Memory B cell (primary cell): ENCODE measurements at regions not wholly inside any gene's neighbourhood (a gene's known extent, or its start where the extent isn't known, plus 50 kb on each side); places are given as distances from the start of the nearest gene placed in this dataset.

ENCODE experiments used
- ATAC-seq: fragments of 150-1000 bp; cut with Tn5 transposase; 2 replicates; pipeline ENCODE4 v1.10.0; 2021; ENCODE audit warnings: low read depth, mild to moderate bottlenecking, moderate library complexity
- DNase-seq, 2 donors: peaks; one replicate each; pipeline ENCODE4 v3.0.0; 2022; ENCODE audit warnings: low spot score in 2 of 2
- H3K27ac Mint-ChIP-seq: one replicate; pipeline ENCODE4 v1.8.0; 2022; ENCODE audit warnings: mild to moderate bottlenecking, moderate library complexity, mixed read lengths
- H3K27me3 Mint-ChIP-seq: one replicate; pipeline ENCODE4 v1.8.0; 2022; ENCODE audit warnings: mixed read lengths
- H3K36me3 Mint-ChIP-seq: one replicate; pipeline ENCODE4 v1.8.0; 2022; ENCODE audit warnings: mild to moderate bottlenecking, mixed read lengths
- H3K4me1 Mint-ChIP-seq: one replicate; pipeline ENCODE4 v1.8.0; 2022; ENCODE audit warnings: mixed read lengths
- H3K4me3 Mint-ChIP-seq: one replicate; pipeline ENCODE4 v1.8.0; 2022; ENCODE audit warnings: mild to moderate bottlenecking, moderate library complexity, mixed read lengths
- H3K9me3 Mint-ChIP-seq: one replicate; pipeline ENCODE4 v1.8.0; 2022; ENCODE audit warnings: mixed read lengths

DNA sequence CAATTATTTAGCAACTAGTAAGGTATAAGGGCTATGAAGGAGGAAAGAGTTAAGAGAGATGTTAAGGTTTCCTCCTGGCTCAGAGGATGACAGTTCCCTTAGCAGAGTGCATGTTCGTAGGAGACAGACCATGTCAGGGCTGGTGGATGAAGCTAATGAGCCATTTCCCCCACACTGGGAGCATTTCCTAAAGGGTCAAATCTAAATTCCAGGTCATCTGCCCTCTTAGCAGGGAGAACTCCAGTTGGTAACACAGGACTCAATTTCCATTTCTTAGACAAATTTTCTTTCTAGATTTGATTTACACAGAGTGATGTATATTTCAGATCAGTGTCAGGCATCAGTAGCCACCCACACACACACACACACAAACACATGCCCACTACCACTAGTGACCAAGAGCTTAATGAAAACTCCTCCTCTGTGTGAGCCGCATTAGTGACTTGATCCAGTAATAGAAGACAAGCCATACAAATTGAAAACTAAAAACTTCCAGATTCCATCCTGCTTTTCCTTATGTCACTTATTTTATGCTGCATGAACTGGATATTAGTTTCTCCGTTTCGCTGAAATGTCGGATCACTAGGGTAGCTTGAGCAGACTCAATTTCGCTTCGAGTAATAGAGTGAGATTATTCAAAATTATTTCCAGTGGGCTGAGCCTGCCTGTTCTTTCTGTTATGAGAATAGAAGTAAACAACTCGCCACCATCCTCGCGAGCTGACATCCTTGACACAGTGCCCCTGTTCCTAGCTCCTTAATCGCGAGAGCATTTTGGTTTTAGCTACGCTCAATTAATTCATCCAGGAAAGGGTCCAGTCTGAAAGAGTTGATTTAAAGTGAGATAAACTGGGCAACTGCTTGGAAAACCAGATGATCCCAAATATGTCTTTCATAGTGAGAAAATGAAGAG is 582.6 kb downstream of the SOX6 start:
- H3K4me1 Mint-ChIP-seq: no peaks in the 10 kb centered on the region
- H3K4me3 Mint-ChIP-seq: no peak overlapping the region
- no peak for DNase-seq
- H3K36me3 Mint-ChIP-seq: no peaks in the 10 kb centered on the region
- no peaks in the 10 kb centered on the region for H3K9me3 Mint-ChIP-seq
- no peaks in the 10 kb centered on the region for H3K27me3 Mint-ChIP-seq
- no peak overlapping the region for H3K27ac Mint-ChIP-seq
- ATAC-seq: no peak

GRCh38 chr11:15774388-15774939 is 581.9 kb downstream of the SOX6 start:
- no peak overlapping the region for H3K27ac Mint-ChIP-seq
- no peak for ATAC-seq
- no peak overlapping the region for H3K4me3 Mint-ChIP-seq
- no peaks in the 10 kb centered on the region for H3K9me3 Mint-ChIP-seq
- no peaks in the 10 kb centered on the region for H3K27me3 Mint-ChIP-seq
- no peaks in the 10 kb centered on the region for H3K4me1 Mint-ChIP-seq
- H3K36me3 Mint-ChIP-seq: no peaks in the 10 kb centered on the region
- DNase-seq: no peak

DNA sequence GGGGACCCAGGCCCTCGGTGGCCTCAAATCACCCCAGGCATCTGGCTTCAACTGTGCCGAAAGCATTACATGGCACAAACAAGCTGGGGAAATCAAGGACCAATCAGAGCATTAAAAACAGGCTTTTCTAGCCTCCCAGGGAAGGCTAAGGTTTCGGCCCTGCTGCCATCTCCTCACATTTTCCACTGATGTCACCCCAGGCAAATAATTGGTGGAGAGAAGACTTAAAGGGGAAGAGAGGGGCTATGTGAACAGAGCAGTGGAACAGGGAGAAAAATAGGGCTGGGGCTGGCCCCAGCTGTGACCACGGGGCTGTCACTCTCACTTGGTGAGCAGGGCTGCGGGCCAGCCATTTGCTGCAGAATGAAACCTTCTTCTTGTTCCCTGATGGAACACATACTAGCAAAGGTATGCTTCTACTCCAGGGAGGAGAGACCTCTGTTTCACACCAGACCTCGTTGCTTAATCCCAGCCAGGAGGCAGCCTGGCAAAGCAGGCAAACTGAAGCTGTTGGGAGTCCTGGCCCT is 581.3 kb downstream of the SOX6 start:
- no peak for ATAC-seq
- H3K27ac Mint-ChIP-seq: no peak overlapping the region
- H3K36me3 Mint-ChIP-seq: no peaks in the 10 kb centered on the region
- no peak for DNase-seq
- H3K27me3 Mint-ChIP-seq: no peaks in the 10 kb centered on the region
- no peak overlapping the region for H3K4me3 Mint-ChIP-seq
- no peaks in the 10 kb centered on the region for H3K9me3 Mint-ChIP-seq
- H3K4me1 Mint-ChIP-seq: no peaks in the 10 kb centered on the region

- no peak overlapping the region for H3K4me3 Mint-ChIP-seq
- H3K27me3 Mint-ChIP-seq: peaks cover 2% of the 10 kb centered on the region
- H3K36me3 Mint-ChIP-seq: no peaks in the 10 kb centered on the region
- no peak for DNase-seq
- no peaks in the 10 kb centered on the region for H3K4me1 Mint-ChIP-seq
- H3K27ac Mint-ChIP-seq: no peak overlapping the region
- no peaks in the 10 kb centered on the region for H3K9me3 Mint-ChIP-seq
- ATAC-seq: no peak
Measured at GRCh38 chr11:15775797-15776196, 580.5 kb downstream of the SOX6 start.

DNA sequence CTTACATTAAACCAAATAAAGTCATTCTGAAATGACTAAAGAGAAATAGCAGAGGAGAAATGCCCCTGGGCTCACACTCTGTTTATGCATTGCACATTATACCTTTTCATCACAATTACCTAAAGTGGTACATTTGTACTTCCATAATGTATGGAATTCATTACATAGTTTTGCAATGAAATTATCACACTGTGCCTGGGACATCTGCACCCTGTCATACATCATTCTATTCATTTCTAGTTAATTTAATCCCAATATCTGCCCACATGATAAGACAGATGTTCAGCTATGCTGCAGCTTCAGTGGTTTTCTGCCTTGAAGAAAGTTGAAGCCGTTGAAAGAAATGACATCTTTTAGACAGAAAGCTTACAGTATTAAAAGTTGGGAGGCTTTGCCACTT is 580.0 kb downstream of the SOX6 start:
- Mint-ChIP-seq H3K36me3 (no peaks in the 10 kb centered on the region), H3K4me1 (no peaks in the 10 kb centered on the region), H3K27me3 (peaks cover 4% of the 10 kb centered on the region), H3K4me3 (no peak overlapping the region), H3K9me3 (no peaks in the 10 kb centered on the region), H3K27ac (no peak overlapping the region)
- DNase-seq (no peak), ATAC-seq (no peak)

GRCh38 chr11:15779518-15779917 is 576.8 kb downstream of the SOX6 start:
- no peak for DNase-seq
- Mint-ChIP-seq H3K27ac (no peak overlapping the region), H3K36me3 (no peaks in the 10 kb centered on the region), H3K4me3 (no peak overlapping the region), H3K27me3 (peaks cover 8% of the 10 kb centered on the region), H3K9me3 (no peaks in the 10 kb centered on the region), H3K4me1 (no peaks in the 10 kb centered on the region)
- ATAC-seq: no peak

DNA sequence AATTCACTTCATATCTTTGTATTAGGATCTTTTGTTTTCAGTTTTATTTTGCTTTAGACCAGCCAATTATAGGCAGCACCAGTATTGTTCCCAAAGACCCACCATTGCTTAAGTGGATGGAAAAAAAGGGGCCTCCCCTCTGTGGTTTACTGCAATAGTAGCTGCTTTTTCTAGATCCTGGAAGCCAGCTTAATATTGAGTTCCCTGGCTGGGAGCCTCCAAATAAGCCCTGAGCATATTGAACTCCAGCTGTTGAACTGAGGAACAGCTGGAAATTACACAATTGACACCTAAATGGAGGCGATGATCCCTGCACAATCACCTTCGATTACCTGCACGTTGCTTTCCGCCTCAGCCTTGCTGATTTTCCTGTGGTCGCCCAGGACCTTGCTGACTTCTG is 576.0 kb downstream of the SOX6 start:
- Mint-ChIP-seq H3K27ac (no peak overlapping the region), H3K27me3 (peaks cover 8% of the 10 kb centered on the region), H3K4me1 (no peaks in the 10 kb centered on the region), H3K36me3 (no peaks in the 10 kb centered on the region), H3K9me3 (no peaks in the 10 kb centered on the region), H3K4me3 (no peak overlapping the region)
- ATAC-seq (no peak), DNase-seq (no peak)

DNA sequence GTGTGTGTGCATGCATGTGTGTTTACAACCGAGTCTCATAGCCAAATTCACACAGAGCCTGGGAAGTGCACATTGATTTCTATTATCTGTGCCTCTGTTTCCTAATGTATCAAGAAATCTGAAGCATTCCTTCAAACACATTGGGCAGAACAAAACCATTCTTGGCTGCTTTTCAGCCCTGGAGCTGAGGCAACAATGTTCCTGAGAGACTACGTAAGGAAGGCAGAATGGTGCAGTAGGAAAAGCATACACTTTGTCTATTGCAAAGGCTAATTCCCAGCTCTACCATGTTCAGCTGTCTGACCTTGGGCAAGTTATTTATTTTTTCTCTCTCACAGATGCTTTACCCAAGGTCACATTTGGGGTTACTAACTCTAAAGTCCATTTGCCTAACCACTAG is 575.5 kb downstream of the SOX6 start:
- peaks cover 8% of the 10 kb centered on the region for H3K27me3 Mint-ChIP-seq
- H3K4me3 Mint-ChIP-seq: no peak overlapping the region
- ATAC-seq: no peak
- H3K27ac Mint-ChIP-seq: no peak overlapping the region
- H3K36me3 Mint-ChIP-seq: no peaks in the 10 kb centered on the region
- H3K4me1 Mint-ChIP-seq: no peaks in the 10 kb centered on the region
- H3K9me3 Mint-ChIP-seq: no peaks in the 10 kb centered on the region
- DNase-seq: no peak

DNA sequence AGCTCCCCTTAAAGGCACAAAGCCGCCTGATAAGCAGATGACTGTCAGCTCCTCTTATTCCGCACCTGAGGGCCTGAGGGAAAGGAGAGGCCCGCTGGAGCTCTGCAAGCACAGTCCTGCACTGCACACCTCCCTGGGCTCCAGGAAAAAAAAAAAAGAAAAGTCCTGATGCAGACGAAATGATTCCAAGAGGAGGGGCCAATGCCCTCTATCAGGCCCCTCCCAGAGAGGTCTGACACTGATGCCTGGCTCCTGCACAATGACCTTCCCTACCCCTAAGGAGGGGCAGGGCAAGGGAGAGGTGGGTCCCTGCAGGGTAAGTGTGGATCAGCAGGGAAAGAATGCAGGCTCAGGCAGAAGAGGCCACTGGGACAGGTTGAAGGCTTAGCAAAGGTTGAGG is 572.7 kb downstream of the SOX6 start:
- ATAC-seq: no peak
- no peak for DNase-seq
- H3K27ac Mint-ChIP-seq: no peak overlapping the region
- H3K27me3 Mint-ChIP-seq: peaks cover 8% of the 10 kb centered on the region
- no peaks in the 10 kb centered on the region for H3K4me1 Mint-ChIP-seq
- no peaks in the 10 kb centered on the region for H3K36me3 Mint-ChIP-seq
- H3K4me3 Mint-ChIP-seq: no peak overlapping the region
- H3K9me3 Mint-ChIP-seq: no peaks in the 10 kb centered on the region

DNA sequence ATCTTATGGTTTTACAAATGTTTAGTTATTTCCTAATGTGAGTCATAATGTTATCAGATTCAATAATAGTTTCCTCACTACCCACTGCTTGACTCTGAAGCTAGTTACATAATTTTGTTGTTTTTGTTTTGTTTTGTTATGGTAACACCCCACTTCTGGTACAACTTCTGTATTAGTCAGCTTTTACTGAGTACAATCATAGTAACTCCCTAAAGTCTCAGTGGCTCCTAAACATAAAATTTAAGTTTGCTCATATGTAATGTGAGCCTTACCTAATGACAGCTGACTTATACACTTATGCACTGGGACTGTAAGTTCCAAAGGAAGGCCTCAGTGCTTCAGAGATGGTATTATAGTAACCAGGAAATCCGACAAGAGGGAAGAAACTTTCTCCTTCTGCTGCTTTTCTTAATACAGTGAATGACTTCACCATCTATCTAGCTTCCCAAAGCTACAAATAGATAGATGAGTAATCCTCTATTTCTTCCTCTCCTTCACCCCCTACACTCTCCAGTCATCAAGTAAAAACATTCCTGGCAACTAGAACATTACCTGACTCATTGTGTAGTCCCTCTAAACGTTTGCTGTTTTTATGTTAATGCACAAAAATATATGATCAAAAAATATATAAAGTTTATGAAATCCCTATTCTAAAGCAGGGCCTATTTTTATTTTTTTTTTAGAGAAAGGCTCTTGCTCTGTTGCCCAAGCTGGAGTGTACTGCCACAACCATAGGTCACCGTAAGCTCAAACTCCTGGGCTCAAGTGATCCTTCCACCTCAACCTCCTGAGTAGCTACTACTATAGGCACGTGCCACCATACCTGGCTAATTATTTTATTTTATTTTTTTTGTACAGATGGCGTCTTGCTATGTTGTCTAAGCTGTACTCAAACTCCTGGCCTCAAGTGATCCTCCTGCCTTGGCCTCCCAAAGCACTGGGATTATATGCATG is 563.0 kb downstream of the SOX6 start:
- ATAC-seq (no peak), DNase-seq (no peak)
- Mint-ChIP-seq H3K36me3 (no peaks in the 10 kb centered on the region), H3K4me1 (no peaks in the 10 kb centered on the region), H3K9me3 (peaks cover 4% of the 10 kb centered on the region), H3K27ac (no peak overlapping the region), H3K27me3 (peaks cover 3% of the 10 kb centered on the region), H3K4me3 (no peak overlapping the region)

GRCh38 chr11:15794361-15795150 is 561.8 kb downstream of the SOX6 start:
- Mint-ChIP-seq H3K27me3 (peaks cover 3% of the 10 kb centered on the region), H3K36me3 (no peaks in the 10 kb centered on the region), H3K4me3 (no peak overlapping the region), H3K27ac (no peak overlapping the region), H3K9me3 (peaks cover 4% of the 10 kb centered on the region), H3K4me1 (no peaks in the 10 kb centered on the region)
- ATAC-seq (no peak), DNase-seq (no peak)

DNA sequence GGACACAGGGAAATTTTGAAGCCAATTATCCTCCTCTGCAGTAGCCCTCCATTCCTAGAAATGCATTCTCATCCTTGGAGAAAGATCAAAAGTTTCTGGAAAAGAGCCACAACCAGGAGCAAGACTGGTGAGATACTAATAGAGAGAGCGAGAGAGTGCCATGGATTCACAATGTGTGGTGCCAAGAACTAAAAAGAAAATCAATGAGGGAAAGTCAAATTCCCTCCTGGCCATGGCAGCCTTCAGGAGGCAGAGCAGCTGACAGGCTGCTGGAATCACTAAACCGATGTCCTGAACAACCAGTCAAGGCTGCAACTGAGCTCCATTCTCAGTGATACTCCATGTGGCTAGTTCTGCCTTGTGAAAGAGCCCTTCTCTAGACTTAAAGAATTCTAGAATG is 561.0 kb downstream of the SOX6 start:
- no peaks in the 10 kb centered on the region for H3K4me1 Mint-ChIP-seq
- no peak for ATAC-seq
- H3K27ac Mint-ChIP-seq: no peak overlapping the region
- DNase-seq: no peak
- H3K4me3 Mint-ChIP-seq: no peak overlapping the region
- H3K27me3 Mint-ChIP-seq: peaks cover 3% of the 10 kb centered on the region
- peaks cover 4% of the 10 kb centered on the region for H3K9me3 Mint-ChIP-seq
- H3K36me3 Mint-ChIP-seq: no peaks in the 10 kb centered on the region

DNA sequence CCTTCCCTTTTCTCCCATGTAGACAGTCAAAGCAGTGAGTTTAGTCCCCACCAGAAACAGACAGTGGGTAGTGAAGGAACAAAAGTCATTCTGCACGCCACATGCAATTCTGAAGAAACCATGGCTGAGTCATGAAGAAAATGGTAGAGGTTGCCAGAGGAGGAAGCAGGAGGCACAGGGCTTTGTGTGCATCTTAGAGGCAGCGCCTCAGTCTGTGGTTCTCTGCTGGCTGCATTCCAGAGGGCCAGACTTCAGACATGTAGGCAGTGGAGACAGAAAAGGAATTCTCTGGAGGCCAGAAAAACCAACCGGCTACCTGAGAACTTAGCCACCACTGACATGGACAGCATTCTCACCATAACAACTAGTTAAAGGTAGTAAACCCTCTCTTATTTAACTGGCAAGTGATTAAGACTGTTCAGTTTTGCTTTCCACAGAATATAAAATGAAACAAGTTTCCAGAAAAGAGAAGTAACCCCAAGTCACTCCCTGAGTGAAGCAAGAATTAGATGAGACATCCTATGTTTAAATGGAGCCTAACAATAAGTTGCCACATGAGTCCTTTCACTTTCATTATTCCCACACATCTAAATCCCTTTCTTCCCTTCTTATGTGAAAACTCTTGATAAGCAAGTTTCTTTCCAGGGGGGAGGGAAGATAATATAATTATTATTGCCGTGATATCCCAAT is 556.1 kb downstream of the SOX6 start:
- Mint-ChIP-seq H3K27ac (no peak overlapping the region), H3K36me3 (no peaks in the 10 kb centered on the region), H3K27me3 (no peaks in the 10 kb centered on the region), H3K4me3 (no peak overlapping the region), H3K9me3 (no peaks in the 10 kb centered on the region), H3K4me1 (no peaks in the 10 kb centered on the region)
- ATAC-seq (no peak), DNase-seq (no peak)
